ENCODE measurements at regions not wholly inside any gene's neighbourhood (a gene's known extent, or its start where the extent isn't known, plus 50 kb on each side); places are given as distances from the start of the nearest gene placed in this dataset.

DNA sequence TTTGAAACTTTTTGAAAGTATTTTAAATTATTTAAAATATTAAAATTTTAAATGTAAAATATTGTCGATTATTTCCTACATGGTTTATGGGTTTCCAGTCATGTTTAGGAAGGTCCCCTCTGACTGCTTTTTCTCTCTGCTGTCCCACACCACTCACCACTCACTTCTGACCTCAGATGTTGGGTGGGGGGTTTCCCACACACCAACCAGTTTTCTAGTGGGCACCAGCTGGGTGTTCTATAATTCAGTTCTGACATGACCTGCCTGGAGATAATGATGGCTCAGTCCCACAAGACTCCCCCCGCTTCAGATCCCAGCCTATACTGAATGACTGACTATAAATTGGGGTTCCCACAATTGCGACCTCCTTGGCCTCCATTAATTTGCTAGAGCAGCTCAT is 310.4 kb downstream of the GADD45G start:
- no peak overlapping the region for H3K4me3 ChIP-seq (ENCODE audit: low read depth, low read length, poor library complexity, severe bottlenecking)
- intact Hi-C loops (cut with micrococcal nuclease; ENCODE audit: unreplicated experiment): no loop called here
- H3K9me3 ChIP-seq (ENCODE audit: low read depth, low read length, poor library complexity, severe bottlenecking): no peaks in the 10 kb centered on the region
- no peak overlapping the region for H3K27ac ChIP-seq (ENCODE audit: low read depth, low read length, poor library complexity, severe bottlenecking)
- no peaks in the 10 kb centered on the region for H3K4me1 ChIP-seq (ENCODE audit: insufficient read depth, low read length, poor library complexity, severe bottlenecking)
- H3K27me3 ChIP-seq (replicated peaks; ENCODE audit: insufficient read depth, low read depth, low read length, poor library complexity): no peaks in the 10 kb centered on the region
- POLR2A ChIA-PET (ENCODE audit: low non-redundant PET): no interaction called here
- no peaks in the 10 kb centered on the region for H3K36me3 ChIP-seq (ENCODE audit: insufficient read depth, low read length, poor library complexity, severe bottlenecking)
- CTCF ChIA-PET: no interaction called here
- no TSS peak for BruUV-seq (replicated peaks)
- DNase-seq (ENCODE audit: low spot score): no peak
- TF ChIP-seq CTCF (conservative IDR thresholded peaks at IDR 0.05; ENCODE audit: low read depth, low read length) (no peak), EZH2 (IDR thresholded peaks at IDR 0.05; ENCODE audit: borderline replicate concordance, low read depth, low read length, poor library complexity, severe bottlenecking) (no peak)

DNA sequence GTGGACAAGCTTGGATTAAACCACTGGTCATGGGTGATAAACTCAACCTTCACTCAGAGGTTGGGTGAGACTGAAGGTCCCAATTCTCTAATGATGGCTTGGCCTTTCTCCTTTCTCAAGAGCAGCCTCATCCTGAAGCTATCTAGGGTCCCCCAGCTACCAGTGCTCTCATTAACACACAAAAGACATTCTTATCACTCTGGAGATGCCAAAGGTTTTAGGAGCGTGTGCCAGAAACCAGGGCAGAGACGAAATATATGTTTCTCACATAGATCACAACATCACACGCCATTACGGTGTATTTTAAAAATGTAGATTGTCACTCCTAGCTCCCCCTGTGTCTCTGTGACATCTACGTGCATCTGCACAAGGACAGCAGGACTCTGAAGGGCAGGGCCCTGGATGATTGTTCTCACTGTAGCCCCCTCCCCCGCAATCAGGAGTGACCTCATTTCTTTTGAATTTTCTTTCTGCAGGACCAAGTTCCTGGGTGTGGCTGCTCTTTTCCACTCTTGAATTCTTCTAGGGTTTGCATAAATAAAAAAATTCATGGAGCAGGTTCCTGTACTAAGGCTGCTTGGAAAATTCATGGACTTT is 311.3 kb downstream of the GADD45G start:
- Histone ChIP-seq H3K36me3 (ENCODE audit: insufficient read depth, low read length, poor library complexity, severe bottlenecking) (no peaks in the 10 kb centered on the region), H3K27me3 (replicated peaks; ENCODE audit: insufficient read depth, low read depth, low read length, poor library complexity) (no peaks in the 10 kb centered on the region), H3K9me3 (ENCODE audit: low read depth, low read length, poor library complexity, severe bottlenecking) (no peaks in the 10 kb centered on the region), H3K4me1 (ENCODE audit: insufficient read depth, low read length, poor library complexity, severe bottlenecking) (no peaks in the 10 kb centered on the region), H3K27ac (ENCODE audit: low read depth, low read length, poor library complexity, severe bottlenecking) (no peak overlapping the region), H3K4me3 (ENCODE audit: low read depth, low read length, poor library complexity, severe bottlenecking) (no peak overlapping the region)
- no TSS peak for BruUV-seq (replicated peaks)
- ChIA-PET POLR2A (ENCODE audit: low non-redundant PET) (no interaction called here), CTCF (no interaction called here)
- intact Hi-C loops (cut with micrococcal nuclease; ENCODE audit: unreplicated experiment): no loop called here
- no peak for TF ChIP-seq EZH2 (IDR thresholded peaks at IDR 0.05; ENCODE audit: borderline replicate concordance, low read depth, low read length, poor library complexity, severe bottlenecking)
- no peak for TF ChIP-seq CTCF (conservative IDR thresholded peaks at IDR 0.05; ENCODE audit: low read depth, low read length)
- DNase-seq (ENCODE audit: low spot score): no peak

- POLR2A ChIA-PET (ENCODE audit: low non-redundant PET): no interaction called here
- Histone ChIP-seq H3K27me3 (replicated peaks; ENCODE audit: insufficient read depth, low read depth, low read length, poor library complexity) (no peaks in the 10 kb centered on the region), H3K9me3 (ENCODE audit: low read depth, low read length, poor library complexity, severe bottlenecking) (no peaks in the 10 kb centered on the region), H3K4me3 (ENCODE audit: low read depth, low read length, poor library complexity, severe bottlenecking) (no peak overlapping the region), H3K36me3 (ENCODE audit: insufficient read depth, low read length, poor library complexity, severe bottlenecking) (no peaks in the 10 kb centered on the region), H3K4me1 (ENCODE audit: insufficient read depth, low read length, poor library complexity, severe bottlenecking) (no peaks in the 10 kb centered on the region), H3K27ac (ENCODE audit: low read depth, low read length, poor library complexity, severe bottlenecking) (no peak overlapping the region)
- no peak for DNase-seq (ENCODE audit: low spot score)
- intact Hi-C loops (cut with micrococcal nuclease; ENCODE audit: unreplicated experiment): no loop called here
- no TSS peak for BruUV-seq (replicated peaks)
- CTCF ChIA-PET: no interaction called here
- TF ChIP-seq EZH2 (IDR thresholded peaks at IDR 0.05; ENCODE audit: borderline replicate concordance, low read depth, low read length, poor library complexity, severe bottlenecking): no peak
- TF ChIP-seq CTCF (conservative IDR thresholded peaks at IDR 0.05; ENCODE audit: low read depth, low read length): no peak
Measured at GRCh38 chr9:89917861-89918260, 313.0 kb downstream of the GADD45G start.
